OCI-LY7 (cell line): ENCODE measurements at regions not wholly inside any gene's neighbourhood (a gene's known extent, or its start where the extent isn't known, plus 50 kb on each side); places are given as distances from the start of the nearest gene placed in this dataset.

Source experiments
- BruUV-seq: library from RNA; stranded (reverse); fragments of 400-500 nt; replicated peaks from 2 replicates; lab custom pipeline; 2021; lab: Mats Ljungman, UMichigan
- CTCF ChIA-PET: fragments of 300-600 bp; sonication (Branson Sonifier 250); formaldehyde crosslinking; loops from one replicate; lab custom pipeline; 2022; ENCODE audit warnings: antibody characterized with exemption; ENCODE audit not compliant: unreplicated experiment; lab: Charles Lee
- POLR2A ChIA-PET: fragments of 300-600 bp; sonication (Branson Sonifier 250); formaldehyde crosslinking; loops from one replicate; lab custom pipeline; 2022; ENCODE audit warnings: antibody characterized with exemption; lab: Charles Lee
- DNase-seq: peaks from one replicate; pipeline ENCODE4 v3.0.0-alpha.2; 2015; ENCODE audit warnings: low spot score
- H2AFZ ChIP-seq: fragments of 200-600 bp; sonication (generic), shearing (Covaris generic); 2 replicates; pipeline ENCODE4 v1.6.1; 2014; ENCODE audit warnings: mild to moderate bottlenecking, antibody characterized with exemption, low read length, moderate library complexity
- H3K27ac ChIP-seq: fragments of 200-600 bp; sonication (generic); 2 replicates; pipeline ENCODE4 v1.5.1; 2014; ENCODE audit warnings: mixed run types, low read depth, mild to moderate bottlenecking, moderate library complexity, low read length, inconsistent platforms; ENCODE audit not compliant: poor library complexity, severe bottlenecking
- H3K36me3 ChIP-seq: fragments of 200-600 bp; sonication (generic); 2 replicates; pipeline ENCODE4 v1.6.1; 2014; ENCODE audit warnings: mild to moderate bottlenecking, antibody characterized with exemption, low read length, moderate library complexity, mixed read lengths; ENCODE audit not compliant: insufficient read depth
- H3K4me1 ChIP-seq: fragments of 200-600 bp; sonication (generic); 2 replicates; pipeline ENCODE4 v1.5.1; 2014; ENCODE audit warnings: mild to moderate bottlenecking, low read length; ENCODE audit not compliant: insufficient read depth, poor library complexity, severe bottlenecking
- H3K4me2 ChIP-seq: fragments of 200-600 bp; sonication (generic); 2 replicates; pipeline ENCODE4 v1.6.1; 2014; ENCODE audit warnings: mild to moderate bottlenecking, low read length
- H3K4me3 ChIP-seq: fragments of 200-600 bp; sonication (generic); 2 replicates; pipeline ENCODE4 v1.5.1; 2014; ENCODE audit warnings: mild to moderate bottlenecking, low read depth, low read length; ENCODE audit not compliant: poor library complexity, severe bottlenecking
- H3K79me2 ChIP-seq: fragments of 200-600 bp; sonication (generic); 2 replicates; pipeline ENCODE4 v1.6.1; 2016; ENCODE audit warnings: low read depth, mild to moderate bottlenecking, low read length, moderate library complexity, mixed read lengths; ENCODE audit not compliant: insufficient read depth
- H3K9me2 ChIP-seq: fragments of 200-600 bp; sonication (generic); 2 replicates; pipeline ENCODE4 v1.6.1; 2016; ENCODE audit warnings: mild to moderate bottlenecking, low read length, mixed read lengths; ENCODE audit not compliant: insufficient read depth
- H3K9me3 ChIP-seq: fragments of 200-600 bp; sonication (generic); 2 replicates; pipeline ENCODE4 v1.6.1; 2014; ENCODE audit warnings: mild to moderate bottlenecking, mixed run types, low read length, mixed read lengths
- H4K20me1 ChIP-seq: fragments of 200-600 bp; sonication (generic); 2 replicates; pipeline ENCODE4 v1.6.1; 2014; ENCODE audit warnings: mild to moderate bottlenecking, antibody characterized with exemption, low read length, moderate library complexity, mixed read lengths; ENCODE audit not compliant: insufficient read depth
- EZH2phosphoT487 ChIP-seq: fragments of 200-600 bp; sonication (generic); IDR thresholded peaks from 2 replicates; pipeline ENCODE4 v1.6.1; 2018; ENCODE audit warnings: low read depth, borderline replicate concordance, mild to moderate bottlenecking, mixed run types, antibody characterized with exemption, low read length, moderate library complexity, mixed read lengths
- intact Hi-C: fragments of 100-400 bp; cut with micrococcal nuclease; formaldehyde crosslinking; loops from one replicate; pipeline ENCODE4 v1.10.0; 2022; ENCODE audit not compliant: unreplicated experiment
- TF ChIP-seq, protein P1 (sequence below): fragments of 200-600 bp; sonication (generic); conservative IDR thresholded peaks from 2 replicates; pipeline ENCODE4 v1.5.1; 2014; ENCODE audit warnings: mild to moderate bottlenecking, antibody characterized with exemption, low read length, moderate library complexity, mixed read lengths

GRCh38 chr11:32198053-32198452, 107.2 kb downstream of the RCN1 start:
- no peak overlapping the region for H3K4me3 ChIP-seq
- no peaks in the 10 kb centered on the region for H3K9me3 ChIP-seq
- no peaks in the 10 kb centered on the region for H3K79me2 ChIP-seq
- H3K9me2 ChIP-seq, result no peaks in the 10 kb centered on the region
- no peak overlapping the region for H3K4me2 ChIP-seq
- H3K27ac ChIP-seq, result no peak overlapping the region
- no peaks in the 10 kb centered on the region for H3K36me3 ChIP-seq
- intact Hi-C loops, result no loop called here
- POLR2A ChIA-PET, result interaction anchor here (0.7 kb wide), 1 partner anchor 338 kb away, joined by 3 read pairs; no protein-coding TSS in a partner anchor
- no peaks in the 10 kb centered on the region for H4K20me1 ChIP-seq
- no peak for DNase-seq
- TF ChIP-seq, protein P1, sequence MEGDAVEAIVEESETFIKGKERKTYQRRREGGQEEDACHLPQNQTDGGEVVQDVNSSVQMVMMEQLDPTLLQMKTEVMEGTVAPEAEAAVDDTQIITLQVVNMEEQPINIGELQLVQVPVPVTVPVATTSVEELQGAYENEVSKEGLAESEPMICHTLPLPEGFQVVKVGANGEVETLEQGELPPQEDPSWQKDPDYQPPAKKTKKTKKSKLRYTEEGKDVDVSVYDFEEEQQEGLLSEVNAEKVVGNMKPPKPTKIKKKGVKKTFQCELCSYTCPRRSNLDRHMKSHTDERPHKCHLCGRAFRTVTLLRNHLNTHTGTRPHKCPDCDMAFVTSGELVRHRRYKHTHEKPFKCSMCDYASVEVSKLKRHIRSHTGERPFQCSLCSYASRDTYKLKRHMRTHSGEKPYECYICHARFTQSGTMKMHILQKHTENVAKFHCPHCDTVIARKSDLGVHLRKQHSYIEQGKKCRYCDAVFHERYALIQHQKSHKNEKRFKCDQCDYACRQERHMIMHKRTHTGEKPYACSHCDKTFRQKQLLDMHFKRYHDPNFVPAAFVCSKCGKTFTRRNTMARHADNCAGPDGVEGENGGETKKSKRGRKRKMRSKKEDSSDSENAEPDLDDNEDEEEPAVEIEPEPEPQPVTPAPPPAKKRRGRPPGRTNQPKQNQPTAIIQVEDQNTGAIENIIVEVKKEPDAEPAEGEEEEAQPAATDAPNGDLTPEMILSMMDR, result no peak
- CTCF ChIA-PET, result no interaction called here
- H2AFZ ChIP-seq, result no peak overlapping the region
- H3K4me1 ChIP-seq, result no peaks in the 10 kb centered on the region
- no TSS peak for BruUV-seq

- H3K4me2 ChIP-seq, result no peak overlapping the region
- no peaks in the 10 kb centered on the region for H3K4me1 ChIP-seq
- ChIA-PET CTCF (no interaction called here), POLR2A (interaction anchor here (0.7 kb wide), 1 partner anchor 15 kb away, joined by 3 read pairs; no protein-coding TSS in a partner anchor)
- DNase-seq, result no peak
- TF ChIP-seq, protein P1, result no peak
- TF ChIP-seq EZH2phosphoT487, result no peak
- no peak overlapping the region for H2AFZ ChIP-seq
- H3K27ac ChIP-seq, result no peak overlapping the region
- H4K20me1 ChIP-seq, result no peaks in the 10 kb centered on the region
- no peaks in the 10 kb centered on the region for H3K36me3 ChIP-seq
- no TSS peak for BruUV-seq
- intact Hi-C loops, result no loop called here
- H3K79me2 ChIP-seq, result no peaks in the 10 kb centered on the region
- no peaks in the 10 kb centered on the region for H3K9me3 ChIP-seq
- H3K9me2 ChIP-seq, result no peaks in the 10 kb centered on the region
- H3K4me3 ChIP-seq, result no peak overlapping the region
These were observed 109.4 kb downstream of the RCN1 start for GRCh38 chr11:32200136-32200847.

DNA sequence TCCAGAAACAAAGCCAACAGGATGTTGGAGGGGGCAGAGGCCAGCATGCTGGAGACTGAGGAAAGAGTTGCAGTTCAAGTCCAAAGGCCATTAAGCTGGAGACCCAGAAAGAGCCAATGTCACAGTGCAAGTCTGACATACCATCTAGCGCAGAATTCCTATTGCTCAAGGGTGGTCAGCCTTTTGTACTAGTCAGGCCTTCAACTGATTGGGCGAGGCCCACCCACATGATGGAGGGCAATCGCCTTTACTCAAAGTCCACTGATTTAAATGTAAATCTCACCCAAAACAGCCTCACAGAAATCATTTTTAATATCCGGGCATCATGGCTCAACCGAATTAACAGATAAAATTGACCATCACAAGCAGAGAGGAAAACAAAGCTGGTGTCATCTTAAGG, 113.9 kb downstream of the RCN1 start:
- no peaks in the 10 kb centered on the region for H3K36me3 ChIP-seq
- H3K4me2 ChIP-seq, result no peak overlapping the region
- no peak overlapping the region for H2AFZ ChIP-seq
- H3K9me3 ChIP-seq, result no peaks in the 10 kb centered on the region
- no peaks in the 10 kb centered on the region for H3K79me2 ChIP-seq
- no peak for DNase-seq
- H3K4me1 ChIP-seq, result no peaks in the 10 kb centered on the region
- no peak overlapping the region for H3K4me3 ChIP-seq
- no peak overlapping the region for H3K27ac ChIP-seq
- BruUV-seq, result no TSS peak
- TF ChIP-seq EZH2phosphoT487, result no peak
- TF ChIP-seq, protein P1, result no peak
- no peaks in the 10 kb centered on the region for H3K9me2 ChIP-seq
- intact Hi-C loops, result no loop called here
- no peaks in the 10 kb centered on the region for H4K20me1 ChIP-seq
- ChIA-PET CTCF (no interaction called here), POLR2A (interaction anchor here (0.6 kb wide), 1 partner anchor 10 kb away, joined by 3 read pairs; no protein-coding TSS in a partner anchor)
